Testis (tissue), 2 donors: ENCODE measurements at regions not wholly inside any gene's neighbourhood (a gene's known extent, or its start where the extent isn't known, plus 50 kb on each side); places are given as distances from the start of the nearest gene placed in this dataset.

ENCODE experiments used
- POLR2A ChIP-seq: fragments of 450-650 bp; IDR thresholded peaks from one replicate; pipeline ENCODE4 v1.6.1; 2017; ENCODE audit warnings: antibody characterized with exemption, mild to moderate bottlenecking, moderate library complexity
- TF ChIP-seq, protein P1 (sequence below), 3 experiments: fragments of 450-650 bp in 2 of 3; fragments of 200-600 bp in 1 of 3; sonication (generic) in 1 of 3; IDR thresholded peaks; one replicate each; pipeline ENCODE4 v1.5.1; 2016 to 2019; ENCODE audit warnings: antibody characterized with exemption in 3 of 3, mild to moderate bottlenecking in 2 of 3, moderate library complexity in 1 of 3

GRCh38 chr10:57624066-57624465, 643.6 kb downstream of the IPMK start:
- TF ChIP-seq, protein P1, sequence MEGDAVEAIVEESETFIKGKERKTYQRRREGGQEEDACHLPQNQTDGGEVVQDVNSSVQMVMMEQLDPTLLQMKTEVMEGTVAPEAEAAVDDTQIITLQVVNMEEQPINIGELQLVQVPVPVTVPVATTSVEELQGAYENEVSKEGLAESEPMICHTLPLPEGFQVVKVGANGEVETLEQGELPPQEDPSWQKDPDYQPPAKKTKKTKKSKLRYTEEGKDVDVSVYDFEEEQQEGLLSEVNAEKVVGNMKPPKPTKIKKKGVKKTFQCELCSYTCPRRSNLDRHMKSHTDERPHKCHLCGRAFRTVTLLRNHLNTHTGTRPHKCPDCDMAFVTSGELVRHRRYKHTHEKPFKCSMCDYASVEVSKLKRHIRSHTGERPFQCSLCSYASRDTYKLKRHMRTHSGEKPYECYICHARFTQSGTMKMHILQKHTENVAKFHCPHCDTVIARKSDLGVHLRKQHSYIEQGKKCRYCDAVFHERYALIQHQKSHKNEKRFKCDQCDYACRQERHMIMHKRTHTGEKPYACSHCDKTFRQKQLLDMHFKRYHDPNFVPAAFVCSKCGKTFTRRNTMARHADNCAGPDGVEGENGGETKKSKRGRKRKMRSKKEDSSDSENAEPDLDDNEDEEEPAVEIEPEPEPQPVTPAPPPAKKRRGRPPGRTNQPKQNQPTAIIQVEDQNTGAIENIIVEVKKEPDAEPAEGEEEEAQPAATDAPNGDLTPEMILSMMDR (IDR thresholded peaks at IDR 0.05) = no peak
- TF ChIP-seq POLR2A = no peak
